ENCODE measurements at regions not wholly inside any gene's neighbourhood (a gene's known extent, or its start where the extent isn't known, plus 50 kb on each side); places are given as distances from the start of the nearest gene placed in this dataset.
"Not testable (repeated sequence)": the region's sequence is repeated elsewhere in the genome, so short reads cannot be mapped to it uniquely, and the experiment has no call there.

DNA sequence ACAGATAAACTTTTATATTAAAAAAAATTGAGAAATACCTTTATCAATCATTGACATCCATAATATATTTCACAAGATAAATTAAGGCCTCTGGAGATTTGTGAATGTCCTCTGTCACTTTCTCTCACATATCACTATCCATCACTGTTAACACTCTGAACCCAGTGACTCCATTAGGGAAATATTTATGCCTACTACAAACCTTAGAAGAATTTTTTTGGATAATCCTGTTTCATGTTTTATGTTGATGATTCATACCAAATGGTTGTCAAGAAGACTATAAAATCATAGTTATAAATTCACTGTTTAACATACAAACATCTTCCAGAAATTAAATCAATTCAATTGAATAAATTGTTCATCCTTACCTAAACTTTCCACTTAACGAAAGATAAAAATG, 357.6 kb upstream of the CDH10 start:
- no peak overlapping the region for H3K4me3 ChIP-seq (replicated peaks; ENCODE audit: low read depth, low read length)
- DNase-seq (ENCODE audit: extremely low read depth, low read depth), result no peak
- no peak for TF ChIP-seq CTCF (IDR thresholded peaks at IDR 0.05; ENCODE audit: low read depth, low read length, missing control alignments)

- no peak for TF ChIP-seq CTCF (IDR thresholded peaks at IDR 0.05; ENCODE audit: low read depth, low read length, missing control alignments)
These were observed 355.0 kb upstream of the CDH10 start for GRCh38 chr5:24999732-25000131.

DNA sequence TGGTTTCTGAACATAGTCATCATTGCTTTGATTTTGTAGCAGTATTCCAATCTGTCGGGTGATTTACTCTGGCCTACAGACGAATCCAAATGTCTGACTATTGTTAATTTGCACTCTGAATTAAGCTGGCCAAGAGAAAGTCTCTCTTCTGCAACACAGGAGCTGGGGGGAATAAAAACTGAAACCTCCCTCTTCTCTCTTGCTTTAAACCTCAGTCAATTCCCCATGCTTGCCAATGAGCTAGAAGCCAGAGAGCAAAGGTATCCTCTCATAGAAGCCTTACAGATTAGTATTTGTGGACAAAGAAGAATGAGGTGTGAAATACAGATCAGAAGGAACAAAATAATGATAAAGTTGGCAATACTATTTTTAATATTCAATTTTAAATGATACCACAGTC, 353.9 kb upstream of the CDH10 start:
- TF ChIP-seq CTCF (IDR thresholded peaks at IDR 0.05; ENCODE audit: low read depth, low read length, missing control alignments), result no peak
- no peak for DNase-seq (ENCODE audit: extremely low read depth, low read depth)

More at GRCh38 chr5:24999732-25000131, 355.0 kb upstream of the CDH10 start:
- H3K4me3 ChIP-seq (replicated peaks; ENCODE audit: low read depth, low read length), result no peak overlapping the region
- no peak for DNase-seq (ENCODE audit: extremely low read depth, low read depth)

DNA sequence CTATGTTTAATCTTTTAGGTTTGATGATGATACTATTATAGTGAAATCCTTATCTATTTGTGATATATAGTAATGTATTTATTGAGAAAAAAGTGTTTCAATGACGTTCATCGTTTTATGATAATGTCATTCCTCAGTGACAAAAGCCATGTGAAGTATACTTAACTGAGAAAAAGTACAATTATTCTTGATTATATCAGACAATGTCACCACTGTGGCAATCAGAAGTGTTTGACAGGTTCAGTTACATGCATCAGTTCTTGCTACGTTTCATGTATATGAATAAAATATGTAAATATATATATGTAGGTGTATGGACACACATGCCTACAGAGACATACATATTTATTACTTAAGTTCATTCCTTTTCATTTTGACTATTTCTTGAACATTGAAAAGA, 341.5 kb upstream of the CDH10 start:
- no peak for TF ChIP-seq CTCF (IDR thresholded peaks at IDR 0.05; ENCODE audit: low read depth, low read length, missing control alignments)
- no peak for DNase-seq (ENCODE audit: extremely low read depth, low read depth)
- no peak overlapping the region for H3K4me3 ChIP-seq (replicated peaks; ENCODE audit: low read depth, low read length)

More for the DNA sequence above, 353.9 kb upstream of the CDH10 start:
- H3K4me3 ChIP-seq (replicated peaks; ENCODE audit: low read depth, low read length), result no peak overlapping the region

GRCh38 chr5:24978552-24978951, 333.8 kb upstream of the CDH10 start:
- H3K4me3 ChIP-seq (replicated peaks; ENCODE audit: low read depth, low read length); DNase-seq (ENCODE audit: extremely low read depth, low read depth): not testable (repeated sequence)

- H3K4me3 ChIP-seq (replicated peaks; ENCODE audit: low read depth, low read length), result no peak overlapping the region
- DNase-seq (ENCODE audit: extremely low read depth, low read depth), result no peak
- no peak for TF ChIP-seq CTCF (IDR thresholded peaks at IDR 0.05; ENCODE audit: low read depth, low read length, missing control alignments)
These were observed 318.8 kb upstream of the CDH10 start for GRCh38 chr5:24963611-24964010.

DNA sequence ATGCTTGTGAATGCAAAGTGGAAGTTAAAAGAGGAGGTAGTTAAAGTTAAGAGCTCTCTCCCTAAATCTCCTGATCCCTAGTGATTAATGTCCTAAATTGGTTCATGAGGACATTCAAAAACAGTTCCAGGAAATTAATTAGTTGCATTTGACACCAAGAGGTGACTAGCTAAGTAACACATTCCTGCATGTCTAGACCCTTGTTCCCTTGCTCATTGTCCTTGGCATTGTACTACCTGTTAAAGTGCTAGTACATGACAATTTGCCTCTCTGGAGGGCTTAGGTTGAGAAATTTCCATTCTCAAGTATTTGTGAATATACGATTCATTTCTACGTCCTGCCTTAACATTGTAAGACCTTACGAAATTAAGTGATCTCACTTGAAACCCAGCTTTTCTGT, 278.6 kb upstream of the CDH10 start:
- no peak overlapping the region for H3K4me3 ChIP-seq (replicated peaks; ENCODE audit: low read depth, low read length)
- DNase-seq (ENCODE audit: extremely low read depth, low read depth), result no peak
- TF ChIP-seq CTCF (IDR thresholded peaks at IDR 0.05; ENCODE audit: low read depth, low read length, missing control alignments), result no peak

Data from HFF-Myc (cell line).